Stimulated activated CD8-positive, alpha-beta memory T cell treated with anti-CD3 and anti-CD28 coated beads, Interleukin-7, amount 100 ng/mL, for 1 hour (primary cell): ENCODE measurements at regions not wholly inside any gene's neighbourhood (a gene's known extent, or its start where the extent isn't known, plus 50 kb on each side); places are given as distances from the start of the nearest gene placed in this dataset.

Experiments
- DNase-seq, 2 donors: peaks; one replicate each; pipeline ENCODE4 v3.0.0-alpha.2; 2020; ENCODE audit warnings: low read depth in 2 of 2

DNA sequence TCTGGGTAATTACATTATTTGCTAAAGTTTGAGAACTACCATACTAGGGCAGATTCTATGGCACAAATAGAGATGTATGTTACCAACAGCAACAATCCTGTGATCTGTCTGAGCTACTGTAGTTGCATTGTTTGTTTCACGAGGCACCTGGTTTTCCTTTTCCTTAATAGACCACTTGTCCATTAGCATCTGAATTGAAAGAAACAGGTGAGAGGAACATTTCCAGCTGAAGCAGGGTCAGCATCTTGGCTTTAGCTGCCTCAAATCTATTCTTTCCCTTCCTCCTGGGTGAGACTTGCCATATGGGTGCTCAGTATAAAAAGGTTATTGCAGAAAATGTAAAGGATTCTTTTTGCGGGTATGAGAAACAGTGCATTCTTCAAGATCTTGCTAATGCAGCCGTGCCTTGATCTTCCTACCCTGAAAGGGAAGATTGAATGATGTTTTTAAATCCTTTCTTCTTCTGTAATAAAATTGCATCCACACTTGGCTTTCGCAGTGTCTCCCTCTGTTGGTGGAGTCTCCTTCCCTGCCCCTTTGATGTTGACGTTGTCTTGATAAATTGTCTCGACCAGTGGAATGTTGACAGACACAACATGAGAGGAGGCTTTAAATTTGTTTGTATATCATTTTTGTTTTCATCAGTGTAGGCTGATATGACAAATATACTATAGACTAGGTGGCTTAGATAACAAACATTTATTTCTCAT lies 118.0 kb upstream of the BRINP1 start:
- DNase-seq, result no peak

- DNase-seq, result no peak
Observed at GRCh38 chr9:119483153-119483552, 113.9 kb upstream of the BRINP1 start.

DNA sequence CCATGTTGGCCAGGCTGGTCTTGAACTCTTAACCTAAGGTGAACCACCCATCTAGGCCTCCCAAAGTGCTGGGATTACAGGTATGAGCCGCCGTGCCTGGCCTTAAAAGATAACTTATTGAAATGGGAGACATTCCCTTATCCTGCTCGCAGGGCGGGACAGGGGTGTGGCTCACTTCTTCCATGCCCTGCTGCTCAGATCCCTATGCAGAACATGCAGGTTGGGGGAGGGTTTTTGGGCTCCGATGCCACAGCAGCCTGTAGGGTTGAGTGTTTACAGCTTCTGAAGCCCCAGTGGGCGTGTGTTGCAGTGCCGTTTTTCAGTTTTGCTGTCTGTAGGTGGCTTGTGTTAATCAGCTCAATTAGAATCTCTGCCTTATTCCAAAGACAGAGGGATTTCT lies 108.0 kb upstream of the BRINP1 start:
- DNase-seq, result no peak

- no peak for DNase-seq
Observed at GRCh38 chr9:119458068-119458467, 88.8 kb upstream of the BRINP1 start.

DNA sequence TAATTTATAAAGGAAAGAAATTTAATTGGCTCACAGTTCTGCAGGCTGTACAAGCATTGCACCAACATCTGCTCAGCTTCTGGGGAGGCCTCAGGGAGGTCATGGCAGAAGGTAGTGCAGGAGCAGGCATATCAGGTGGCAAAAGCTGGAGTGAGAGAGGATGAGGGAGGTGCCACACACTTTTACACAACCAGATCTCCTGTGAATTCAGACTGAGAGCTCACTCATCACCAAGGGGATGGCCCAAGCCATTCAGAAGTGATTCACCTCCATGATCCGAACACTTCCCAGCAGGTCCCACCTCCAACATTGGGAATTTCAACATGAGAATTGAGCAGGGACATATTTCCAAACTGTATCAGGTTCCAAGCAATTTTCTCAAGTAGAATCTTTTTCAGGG lies 84.7 kb upstream of the BRINP1 start:
- no peak for DNase-seq

GRCh38 chr9:119453490-119453911 lies 84.3 kb upstream of the BRINP1 start:
- DNase-seq, result no peak

- DNase-seq, result no peak
Observed at GRCh38 chr9:119451426-119451825, 82.2 kb upstream of the BRINP1 start.

GRCh38 chr9:119443179-119443578 lies 73.9 kb upstream of the BRINP1 start:
- DNase-seq, result no peak

GRCh38 chr9:119441832-119442231 lies 72.6 kb upstream of the BRINP1 start:
- no peak for DNase-seq

- DNase-seq, result no peak
Observed at GRCh38 chr9:119441338-119441737, 72.1 kb upstream of the BRINP1 start.

- no peak for DNase-seq
Observed at GRCh38 chr9:119436261-119436660, 67.0 kb upstream of the BRINP1 start.

DNA sequence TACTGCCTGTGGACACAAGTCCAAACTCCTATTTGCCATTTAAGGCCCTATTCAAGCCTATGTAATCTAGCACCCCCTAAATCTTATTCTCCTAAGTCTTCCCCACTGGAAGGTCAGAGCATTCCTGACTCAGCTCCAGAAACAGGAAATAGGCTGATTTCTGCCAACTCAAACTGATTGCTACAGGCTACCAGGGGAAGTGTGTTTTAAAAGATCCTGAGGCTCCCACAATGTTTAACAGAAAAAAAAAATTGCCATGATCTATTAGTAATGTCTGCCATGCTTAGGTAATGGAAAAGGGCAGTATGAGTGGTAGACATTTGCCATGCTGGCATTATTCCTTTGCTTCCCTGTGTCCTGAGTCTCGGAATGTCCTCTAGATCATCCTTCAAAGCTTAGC lies 65.8 kb upstream of the BRINP1 start:
- DNase-seq, result no peak

- no peak for DNase-seq
Observed at GRCh38 chr9:119432428-119432827, 63.2 kb upstream of the BRINP1 start.

- no peak for DNase-seq
Observed at GRCh38 chr9:119429302-119429701, 60.1 kb upstream of the BRINP1 start.

DNA sequence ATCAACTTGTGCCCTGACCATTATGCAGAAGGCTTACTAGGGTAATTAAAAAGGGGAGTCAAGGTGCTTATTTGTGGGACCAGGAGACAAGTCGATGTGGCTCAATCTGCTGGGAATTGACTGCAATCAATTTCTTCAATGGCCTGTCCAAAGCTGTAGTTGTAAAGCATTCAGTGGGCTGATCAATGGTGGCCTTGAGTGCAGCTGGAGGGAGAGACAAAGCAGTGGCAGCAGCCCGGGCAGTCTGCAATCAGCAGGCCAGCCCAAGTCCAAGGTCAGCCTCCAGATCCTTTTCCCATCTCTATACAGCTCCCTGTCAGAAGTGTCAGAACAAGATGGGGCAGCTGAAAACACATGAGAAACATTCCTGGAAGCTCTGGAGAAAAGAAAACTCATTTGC lies 51.0 kb upstream of the BRINP1 start:
- DNase-seq, result no peak
